HEK293T (cell line): ENCODE measurements at regions not wholly inside any gene's neighbourhood (a gene's known extent, or its start where the extent isn't known, plus 50 kb on each side); places are given as distances from the start of the nearest gene placed in this dataset.

Experiments
- ARNT ChIP-seq: fragments of 450-650 bp; IDR thresholded peaks from 2 replicates; pipeline ENCODE4 v1.6.1; 2017; ENCODE audit warnings: mild to moderate bottlenecking
- BHLHE40 ChIP-seq: fragments of 450-650 bp; IDR thresholded peaks from 2 replicates; pipeline ENCODE4 v1.6.1; 2016; ENCODE audit warnings: mild to moderate bottlenecking, moderate library complexity, borderline replicate concordance
- ELF4 ChIP-seq: fragments of 450-650 bp; IDR thresholded peaks from 2 replicates; pipeline ENCODE4 v1.6.1; 2017; ENCODE audit warnings: antibody characterized with exemption
- FOXA1 ChIP-seq: fragments of 450-650 bp; IDR thresholded peaks from 2 replicates; pipeline ENCODE4 v1.6.1; 2016; ENCODE audit warnings: mild to moderate bottlenecking
- HDGF ChIP-seq: fragments of 450-650 bp; IDR thresholded peaks from 2 replicates; pipeline ENCODE4 v1.6.1; 2017; ENCODE audit warnings: antibody characterized with exemption, borderline replicate concordance
- SP1 ChIP-seq: fragments of 450-650 bp; IDR thresholded peaks from 2 replicates; pipeline ENCODE4 v1.6.1; 2017
- SUZ12 ChIP-seq: fragments of 450-650 bp; IDR thresholded peaks from 2 replicates; pipeline ENCODE4 v1.6.1; 2016; ENCODE audit warnings: mild to moderate bottlenecking
- TF ChIP-seq, protein P1 (sequence below): fragments of 450-650 bp; IDR thresholded peaks from 2 replicates; pipeline ENCODE4 v1.6.1; 2016

DNA sequence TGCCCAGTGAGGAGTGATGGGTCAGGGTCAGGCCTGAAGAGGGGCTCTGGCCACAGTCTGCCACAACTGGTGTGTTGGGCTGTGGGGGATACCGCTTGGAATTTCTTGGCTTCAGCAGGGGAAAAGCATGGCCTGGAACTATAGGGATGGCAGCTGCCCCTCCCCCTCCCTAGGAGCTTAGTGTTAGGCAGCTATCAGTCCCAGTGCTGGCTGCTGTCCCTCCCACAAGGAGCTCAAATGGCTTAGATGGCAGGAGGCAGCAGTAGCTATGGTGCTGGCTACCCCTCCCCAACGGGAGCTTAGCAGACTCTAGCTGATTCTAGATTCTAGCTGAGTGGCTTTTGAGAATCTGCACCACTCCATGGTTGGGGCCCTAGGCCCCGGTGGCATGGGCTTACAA is 414.5 kb upstream of the HSF2 start:
- TF ChIP-seq ELF4: no peak
- no peak for TF ChIP-seq SUZ12
- TF ChIP-seq SP1: no peak
- no peak for TF ChIP-seq BHLHE40
- TF ChIP-seq ARNT: no peak
- TF ChIP-seq, protein P1, sequence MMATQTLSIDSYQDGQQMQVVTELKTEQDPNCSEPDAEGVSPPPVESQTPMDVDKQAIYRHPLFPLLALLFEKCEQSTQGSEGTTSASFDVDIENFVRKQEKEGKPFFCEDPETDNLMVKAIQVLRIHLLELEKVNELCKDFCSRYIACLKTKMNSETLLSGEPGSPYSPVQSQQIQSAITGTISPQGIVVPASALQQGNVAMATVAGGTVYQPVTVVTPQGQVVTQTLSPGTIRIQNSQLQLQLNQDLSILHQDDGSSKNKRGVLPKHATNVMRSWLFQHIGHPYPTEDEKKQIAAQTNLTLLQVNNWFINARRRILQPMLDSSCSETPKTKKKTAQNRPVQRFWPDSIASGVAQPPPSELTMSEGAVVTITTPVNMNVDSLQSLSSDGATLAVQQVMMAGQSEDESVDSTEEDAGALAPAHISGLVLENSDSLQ: no peak
- no peak for TF ChIP-seq FOXA1
- TF ChIP-seq HDGF: no peak
